HCT116 (cell line): ENCODE measurements at regions not wholly inside any gene's neighbourhood (a gene's known extent, or its start where the extent isn't known, plus 50 kb on each side); places are given as distances from the start of the nearest gene placed in this dataset.

ENCODE experiments used
- ATAC-seq: fragments of 200-7000 bp; cut with Tn5 transposase; 2 replicates; pipeline ENCODE4 v1.9.1; 2020; ENCODE audit warnings: mild to moderate bottlenecking, moderate library complexity
- BruUV-seq: library from RNA; stranded (reverse); fragments of 400-500 nt; replicated peaks from 2 replicates; lab custom pipeline; 2021; lab: Mats Ljungman, UMichigan
- CTCF ChIA-PET: fragments of 300-600 bp; sonication (Branson Sonifier 250); formaldehyde crosslinking; loops from one replicate; lab custom pipeline; 2021; ENCODE audit warnings: antibody characterized with exemption; lab: Charles Lee
- POLR2A ChIA-PET: fragments of 300-600, 350-600 bp; sonication (Branson Sonifier 250); formaldehyde crosslinking; loops from one replicate; lab custom pipeline; 2021; ENCODE audit warnings: antibody characterized with exemption; lab: Charles Lee
- RAD21 ChIA-PET, 2 experiments: fragments of 300-600 bp; sonication (Branson Sonifier 250); formaldehyde crosslinking; loops; one replicate each; lab custom pipeline; 2023; ENCODE audit warnings: low total read pairs in 2 of 2; ENCODE audit not compliant: uncharacterized antibody in 2 of 2, unreplicated experiment in 2 of 2, low non-redundant PET in 1 of 2; lab: Charles Lee
- DNase-seq: peaks from one replicate; pipeline ENCODE4 v3.0.0-alpha.2; 2010; ENCODE audit warnings: low read depth, low spot score
- H2AFZ ChIP-seq: fragments of 200-600 bp; shearing (Covaris generic), sonication (generic); 2 replicates; pipeline ENCODE4 v1.6.1; 2017; ENCODE audit warnings: low read depth, mixed run types, mixed read lengths, antibody characterized with exemption, low read length; ENCODE audit not compliant: poor library complexity, severe bottlenecking
- H3K27ac ChIP-seq: 2 replicates; pipeline ENCODE4 v1.5.1; 2012; ENCODE audit warnings: low read depth, low read length
- H3K27me3 ChIP-seq: fragments of 200-600 bp; sonication (generic); 2 replicates; pipeline ENCODE4 v1.6.1; 2016; ENCODE audit warnings: mixed run types, low read length, mixed read lengths; ENCODE audit not compliant: insufficient read depth
- H3K36me3 ChIP-seq, 2 experiments: fragments of 200-500 bp in 1 of 2; fragments of 200-600 bp in 1 of 2; sonication (Bioruptor generic) in 1 of 2; sonication (generic) in 1 of 2; 2 replicates each; pipeline versions ENCODE4 v1.5.1 to v1.6.1; 2014 to 2016; ENCODE audit warnings: low read length in 2 of 2, inconsistent platforms in 1 of 2, mixed read lengths in 1 of 2, mixed run types in 1 of 2; ENCODE audit not compliant: insufficient read depth in 2 of 2, control insufficient read depth in 1 of 2
- H3K4me1 ChIP-seq, 2 experiments: fragments of 200-600 bp in 1 of 2; sonication (generic) in 1 of 2; 2 replicates each; pipeline versions ENCODE4 v1.5.1 to v1.6.1; 2012 to 2017; ENCODE audit warnings: low read length in 2 of 2, inconsistent platforms in 1 of 2, mild to moderate bottlenecking in 1 of 2, mixed read lengths in 1 of 2, mixed run types in 1 of 2, moderate library complexity in 1 of 2; ENCODE audit not compliant: insufficient read depth in 2 of 2, control insufficient read depth in 1 of 2
- H3K4me2 ChIP-seq: fragments of 200-600 bp; sonication (generic); 2 replicates; pipeline ENCODE4 v1.6.1; 2017; ENCODE audit warnings: mixed run types, low read length, mixed read lengths
- H3K4me3 ChIP-seq, 2 experiments: fragments of 200-600 bp in 1 of 2; sonication (generic) in 1 of 2; replicated peaks in 1 of 2; 2 replicates each; pipeline ENCODE4 v1.5.1; 2011 to 2016; ENCODE audit warnings: low read length in 2 of 2, control low read depth in 1 of 2, low read depth in 1 of 2, mild to moderate bottlenecking in 1 of 2, mixed read lengths in 1 of 2, mixed run types in 1 of 2
- H3K79me2 ChIP-seq: fragments of 200-600 bp; sonication (generic); 2 replicates; pipeline ENCODE4 v1.6.1; 2017; ENCODE audit warnings: mild to moderate bottlenecking, mixed run types, low read length, moderate library complexity, mixed read lengths; ENCODE audit not compliant: insufficient read depth
- H3K9ac ChIP-seq: fragments of 200-600 bp; sonication (generic); 2 replicates; pipeline ENCODE4 v1.6.1; 2016; ENCODE audit warnings: low read length, mixed read lengths
- H3K9me2 ChIP-seq: fragments of 200-600 bp; sonication (generic), shearing (Covaris generic); 2 replicates; pipeline ENCODE4 v1.6.1; 2017; ENCODE audit warnings: mixed run types, mild to moderate bottlenecking, moderate library complexity; ENCODE audit not compliant: insufficient read depth
- H3K9me3 ChIP-seq, 2 experiments: fragments of 200-500 bp in 1 of 2; fragments of 200-600 bp in 1 of 2; sonication (Bioruptor generic) in 1 of 2; sonication (generic) in 1 of 2; 2 replicates each; pipeline ENCODE4 v1.6.1; 2014 to 2017; ENCODE audit warnings: low read length in 2 of 2, mixed read lengths in 2 of 2, inconsistent platforms in 1 of 2, low read depth in 1 of 2, mild to moderate bottlenecking in 1 of 2, mixed run types in 1 of 2, moderate library complexity in 1 of 2; ENCODE audit not compliant: control insufficient read depth in 1 of 2, insufficient read depth in 1 of 2
- H4K20me1 ChIP-seq: fragments of 200-600 bp; sonication (generic), shearing (Covaris generic); 2 replicates; pipeline ENCODE4 v1.6.1; 2017; ENCODE audit warnings: mixed run types, mild to moderate bottlenecking, moderate library complexity; ENCODE audit not compliant: insufficient read depth
- CBX3 ChIP-seq: IDR thresholded peaks from 2 replicates; pipeline ENCODE4 v1.6.1; 2012; ENCODE audit warnings: low read depth
- CTCF ChIP-seq, 3 experiments: fragments of 200-600 bp in 1 of 3; sonication (generic) in 1 of 3; IDR thresholded peaks in 2 of 3; conservative IDR thresholded peaks in 1 of 3; 2 replicates each; pipeline ENCODE4 v1.5.1; 2012 to 2017; ENCODE audit warnings: low read depth in 2 of 3, low read length in 2 of 3, antibody characterized with exemption in 1 of 3, borderline replicate concordance in 1 of 3, control low read depth in 1 of 3, mild to moderate bottlenecking in 1 of 3, mixed read lengths in 1 of 3, mixed run types in 1 of 3, moderate library complexity in 1 of 3; ENCODE audit not compliant: insufficient read depth in 1 of 3
- EGR1 ChIP-seq: IDR thresholded peaks from 2 replicates; pipeline ENCODE4 v1.6.1; 2012; ENCODE audit warnings: low read depth
- EZH2 ChIP-seq: fragments of 200-600 bp; sonication (generic); IDR thresholded peaks from 2 replicates; pipeline ENCODE4 v1.6.1; 2017; ENCODE audit warnings: antibody characterized with exemption, mixed run types
- MAX ChIP-seq: IDR thresholded peaks from 2 replicates; pipeline ENCODE4 v1.6.1; 2012
- POLR2A ChIP-seq: IDR thresholded peaks from 2 replicates; pipeline ENCODE4 v1.7.0; 2011; ENCODE audit warnings: borderline replicate concordance; ENCODE audit not compliant: insufficient read depth, insufficient read length; ENCODE audit errors: extremely low read depth
- POLR2AphosphoS5 ChIP-seq: IDR thresholded peaks from 2 replicates; pipeline ENCODE4 v1.6.1; 2011; ENCODE audit warnings: mild to moderate bottlenecking, low read depth, low read length, moderate library complexity
- SIN3A ChIP-seq: IDR thresholded peaks from 2 replicates; pipeline ENCODE4 v1.6.1; 2012; ENCODE audit warnings: low read depth
- SP1 ChIP-seq: IDR thresholded peaks from 2 replicates; pipeline ENCODE4 v1.6.1; 2012; ENCODE audit warnings: low read depth
- SRF ChIP-seq: IDR thresholded peaks from 2 replicates; pipeline ENCODE4 v1.6.1; 2012; ENCODE audit warnings: low read depth
- TCF7L2 ChIP-seq: IDR thresholded peaks from 2 replicates; pipeline ENCODE4 v1.7.0; 2011; ENCODE audit warnings: borderline replicate concordance, inconsistent platforms; ENCODE audit not compliant: insufficient read depth, insufficient read length; ENCODE audit errors: extremely low read depth
- ZFX ChIP-seq: fragments of 450-650 bp; IDR thresholded peaks from 2 replicates; pipeline ENCODE4 v1.6.1; 2017
- intact Hi-C: fragments of 100-400 bp; cut with micrococcal nuclease; formaldehyde crosslinking; loops from 2 replicates; pipeline ENCODE4 v1.10.0; 2022

GRCh38 chr3:96214941-96215340 is 599.5 kb upstream of the EPHA6 start:
- Histone ChIP-seq H3K4me3 (no peak overlapping the region), H3K27me3 (no peaks in the 10 kb centered on the region), H3K27ac (no peak overlapping the region), H3K9me3 (peaks cover 3 to 12% of the 10 kb centered on the region in 2 experiments; a peak in 2 of 4 replicates), H3K9me2 (no peaks in the 10 kb centered on the region), H3K4me1 (no peaks in the 10 kb centered on the region), H4K20me1 (no peaks in the 10 kb centered on the region), H3K9ac (no peak overlapping the region), H3K36me3 (no peaks in the 10 kb centered on the region), H2AFZ (no peak overlapping the region), H3K4me2 (no peak overlapping the region), H3K79me2 (no peaks in the 10 kb centered on the region)
- no TSS peak for BruUV-seq
- RAD21 ChIA-PET, result no interaction called here
- intact Hi-C loops, result no loop called here
- CTCF ChIA-PET, result no interaction called here
- POLR2A ChIA-PET, result no interaction called here
- no peak for ATAC-seq
- no peak for DNase-seq
- no peak for TF ChIP-seq CTCF (IDR thresholded peaks at IDR 0.05 in 2 of 3, conservative IDR thresholded peaks at IDR 0.05 in 1 of 3; ENCODE audit: borderline replicate concordance in 1 of 3, insufficient read depth in 1 of 3, low read depth in 2 of 3, low read length in 2 of 3)
- no peak for TF ChIP-seq CBX3
- TF ChIP-seq TCF7L2, result no peak
- no peak for TF ChIP-seq POLR2A
- no peak for TF ChIP-seq POLR2AphosphoS5
- no peak for TF ChIP-seq SIN3A
- TF ChIP-seq EZH2, result no peak
- no peak for TF ChIP-seq SP1
- no peak for TF ChIP-seq EGR1
- TF ChIP-seq ZFX, result no peak
- TF ChIP-seq SRF, result no peak
- no peak for TF ChIP-seq MAX
- TF ChIP-seq, all 23 proteins: peak for 0
